IPS DF 6.9 (cell line): ENCODE measurements at regions not wholly inside any gene's neighbourhood (a gene's known extent, or its start where the extent isn't known, plus 50 kb on each side); places are given as distances from the start of the nearest gene placed in this dataset.

Source experiments
- DNase-seq: peaks from one replicate; pipeline ENCODE4 v3.0.0-alpha.2; 2013; ENCODE audit warnings: low read depth, low spot score
- H3K27ac ChIP-seq: one replicate; pipeline ENCODE4 v1.5.1; 2013; ENCODE audit warnings: low read length, control low read depth
- H3K27me3 ChIP-seq: 2 replicates; pipeline ENCODE4 v1.6.1; 2013; ENCODE audit warnings: mild to moderate bottlenecking, low read length; ENCODE audit not compliant: control insufficient read depth, insufficient read depth
- H3K36me3 ChIP-seq: 2 replicates; pipeline ENCODE4 v1.6.1; 2013; ENCODE audit warnings: low read length; ENCODE audit not compliant: control insufficient read depth, insufficient read depth
- H3K4me1 ChIP-seq: 2 replicates; pipeline ENCODE4 v1.6.1; 2013; ENCODE audit warnings: low read length; ENCODE audit not compliant: control insufficient read depth, insufficient read depth
- H3K4me3 ChIP-seq: 2 replicates; pipeline ENCODE4 v1.5.1; 2013; ENCODE audit warnings: mild to moderate bottlenecking, low read length
- H3K9me3 ChIP-seq: 2 replicates; pipeline ENCODE4 v1.6.1; 2013; ENCODE audit warnings: low read length, inconsistent platforms; ENCODE audit not compliant: control insufficient read depth, insufficient read depth
- WGBS: extraction: QIAGEN DNeasy Blood & Tissue Kit; methylation state at CpG from one replicate; pipeline ENCODE4 v1.1.7; 2013; ENCODE audit warnings: mixed read lengths, missing lambda C conversion rate; ENCODE audit not compliant: insufficient read length, insufficient coverage; 5-methylcytosine and 5-hydroxymethylcytosine counted together

GRCh38 chr5:58403822-58404433, 56.0 kb downstream of the PLK2 start:
- no peaks in the 10 kb centered on the region for H3K9me3 ChIP-seq
- WGBS, result no CpG with 5 or more reads among the region's 5 CpGs
- H3K4me3 ChIP-seq, result no peak overlapping the region
- H3K27me3 ChIP-seq, result no peaks in the 10 kb centered on the region
- H3K4me1 ChIP-seq, result peaks cover 2% of the 10 kb centered on the region; the same call in 1 of the 2 replicates
- no peak for DNase-seq
- H3K27ac ChIP-seq, result no peak overlapping the region
- no peaks in the 10 kb centered on the region for H3K36me3 ChIP-seq

GRCh38 chr5:58401701-58402100, 58.2 kb downstream of the PLK2 start:
- DNase-seq, result no peak
- no peak overlapping the region for H3K4me3 ChIP-seq
- H3K4me1 ChIP-seq, result peaks cover 2% of the 10 kb centered on the region; the same call in 1 of the 2 replicates
- H3K27ac ChIP-seq, result no peak overlapping the region
- no peaks in the 10 kb centered on the region for H3K9me3 ChIP-seq
- WGBS, result no CpG with 5 or more reads among the region's 2 CpGs
- no peaks in the 10 kb centered on the region for H3K36me3 ChIP-seq
- H3K27me3 ChIP-seq, result no peaks in the 10 kb centered on the region

- no peak for DNase-seq
- Histone ChIP-seq H3K4me1 (peaks cover 1% of the 10 kb centered on the region; the same call in 1 of the 2 replicates), H3K36me3 (no peaks in the 10 kb centered on the region), H3K9me3 (no peaks in the 10 kb centered on the region), H3K27ac (no peak overlapping the region), H3K27me3 (no peaks in the 10 kb centered on the region), H3K4me3 (no peak overlapping the region)
- no CpG with 5 or more reads among the region's 2 CpGs for WGBS
These were observed 59.1 kb downstream of the PLK2 start for GRCh38 chr5:58400737-58401136.

- WGBS, result no CpG with 5 or more reads among the region's 1 CpG
- no peak for DNase-seq
- no peak overlapping the region for H3K27ac ChIP-seq
These were observed 59.9 kb downstream of the PLK2 start for GRCh38 chr5:58399951-58400350.

GRCh38 chr5:58394339-58394738, 65.5 kb downstream of the PLK2 start:
- Histone ChIP-seq H3K9me3 (no peaks in the 10 kb centered on the region), H3K27ac (no peak overlapping the region), H3K27me3 (no peaks in the 10 kb centered on the region), H3K36me3 (no peaks in the 10 kb centered on the region), H3K4me3 (no peak overlapping the region), H3K4me1 (peaks cover 2% of the 10 kb centered on the region; the same call in 1 of the 2 replicates)
- no CpG with 5 or more reads among the region's 2 CpGs for WGBS
- no peak for DNase-seq

More at GRCh38 chr5:58399951-58400350, 59.9 kb downstream of the PLK2 start:
- Histone ChIP-seq H3K4me3 (no peak overlapping the region), H3K9me3 (no peaks in the 10 kb centered on the region), H3K4me1 (peaks cover 2% of the 10 kb centered on the region; the same call in 1 of the 2 replicates), H3K27me3 (no peaks in the 10 kb centered on the region), H3K36me3 (no peaks in the 10 kb centered on the region)

GRCh38 chr5:58393716-58394115, 66.2 kb downstream of the PLK2 start:
- DNase-seq, result no peak
- H3K27ac ChIP-seq, result no peak overlapping the region
- no peak overlapping the region for H3K4me3 ChIP-seq
- WGBS, result no CpG with 5 or more reads among the region's 5 CpGs
- H3K36me3 ChIP-seq, result no peaks in the 10 kb centered on the region
- no peaks in the 10 kb centered on the region for H3K27me3 ChIP-seq
- H3K9me3 ChIP-seq, result no peaks in the 10 kb centered on the region
- peaks cover 2% of the 10 kb centered on the region; the same call in 1 of the 2 replicates for H3K4me1 ChIP-seq

GRCh38 chr5:58392496-58392895, 67.4 kb downstream of the PLK2 start:
- no peak for DNase-seq
- Histone ChIP-seq H3K4me3 (no peak overlapping the region), H3K4me1 (peaks cover 2% of the 10 kb centered on the region; the same call in 1 of the 2 replicates), H3K27me3 (no peaks in the 10 kb centered on the region), H3K27ac (no peak overlapping the region), H3K36me3 (no peaks in the 10 kb centered on the region), H3K9me3 (no peaks in the 10 kb centered on the region)
- no CpG with 5 or more reads among the region's 4 CpGs for WGBS

- H3K27ac ChIP-seq, result no peak overlapping the region
- no peaks in the 10 kb centered on the region for H3K4me1 ChIP-seq
- H3K36me3 ChIP-seq, result no peaks in the 10 kb centered on the region
- no CpG with 5 or more reads among the region's 2 CpGs for WGBS
- DNase-seq, result no peak
- no peak overlapping the region for H3K4me3 ChIP-seq
- no peaks in the 10 kb centered on the region for H3K27me3 ChIP-seq
- H3K9me3 ChIP-seq, result no peaks in the 10 kb centered on the region
These were observed 76.4 kb downstream of the PLK2 start for GRCh38 chr5:58383448-58383847.

GRCh38 chr5:58382131-58382534, 77.8 kb downstream of the PLK2 start:
- no peak overlapping the region for H3K27ac ChIP-seq
- H3K27me3 ChIP-seq, result no peaks in the 10 kb centered on the region
- no CpG with 5 or more reads among the region's 4 CpGs for WGBS
- no peak overlapping the region for H3K4me3 ChIP-seq
- H3K9me3 ChIP-seq, result no peaks in the 10 kb centered on the region
- H3K36me3 ChIP-seq, result no peaks in the 10 kb centered on the region
- DNase-seq, result no peak
- H3K4me1 ChIP-seq, result no peaks in the 10 kb centered on the region

GRCh38 chr5:58381566-58381965, 78.3 kb downstream of the PLK2 start:
- DNase-seq, result no peak
- Histone ChIP-seq H3K27me3 (no peaks in the 10 kb centered on the region), H3K27ac (no peak overlapping the region), H3K4me1 (no peaks in the 10 kb centered on the region), H3K9me3 (no peaks in the 10 kb centered on the region), H3K36me3 (no peaks in the 10 kb centered on the region), H3K4me3 (no peak overlapping the region)

GRCh38 chr5:58380655-58381054, 79.2 kb downstream of the PLK2 start:
- DNase-seq, result no peak
- H3K27ac ChIP-seq, result no peak overlapping the region
- no peaks in the 10 kb centered on the region for H3K4me1 ChIP-seq
- H3K4me3 ChIP-seq, result no peak overlapping the region
- no peaks in the 10 kb centered on the region for H3K27me3 ChIP-seq
- H3K36me3 ChIP-seq, result no peaks in the 10 kb centered on the region
- no peaks in the 10 kb centered on the region for H3K9me3 ChIP-seq
